K562 (cell line): ENCODE measurements at regions not wholly inside any gene's neighbourhood (a gene's known extent, or its start where the extent isn't known, plus 50 kb on each side); places are given as distances from the start of the nearest gene placed in this dataset.
A peak's percentile ranks its signal among the peaks of the same experiment; 100 is the strongest.

ENCODE experiments used
- ATAC-seq: fragments of 200-7000 bp; cut with Tn5 transposase; 3 replicates; pipeline ENCODE4 v1.9.1; 2020; ENCODE audit warnings: moderate library complexity
- BruUV-seq: library from RNA; stranded (reverse); fragments of 400-500 nt; replicated peaks from 2 replicates; lab custom pipeline; 2021; lab: Mats Ljungman, UMichigan
- CTCF ChIA-PET: fragments of 300-600 bp; formaldehyde crosslinking; extraction: SDS; loops from one replicate; lab custom pipeline; 2021; ENCODE audit warnings: low intra/inter-chr PET ratio; lab: Yijun Ruan, JAX
- POLR2A ChIA-PET: fragments of 300-600, 350-650 bp; sonication (Branson Sonifier 250); formaldehyde crosslinking; extraction: SDS; loops from one replicate; lab custom pipeline; 2021; ENCODE audit warnings: antibody characterized with exemption, inconsistent platforms; lab: Yijun Ruan, JAX
- DNase-seq, 4 experiments: peaks; one replicate each; pipeline versions ENCODE4 v3.0.0 to v3.0.0-alpha.2; 2011 to 2018; ENCODE audit warnings: low spot score in 3 of 4, mixed read lengths in 3 of 4; ENCODE audit errors: extremely low read depth in 1 of 4
- FAIRE-seq: peaks from 2 replicates; lab custom pipeline; 2011; peaks lifted over from hg19 to GRCh38; lab: Jason Lieb, UNC
- H2AFZ ChIP-seq: 2 replicates; pipeline ENCODE4 v1.6.0; 2011; ENCODE audit warnings: low read depth, low read length, control low read depth, inconsistent platforms
- H3K27ac ChIP-seq: fragments of 200-600 bp; 3 replicates; pipeline ENCODE4 v1.8.0; 2011; ENCODE audit warnings: low read depth, mild to moderate bottlenecking, control low read depth, inconsistent platforms, low read length, moderate library complexity, mixed read lengths; ENCODE audit errors: extremely low read depth
- H3K27me3 ChIP-seq, 2 experiments: fragments of 300-600 bp in 1 of 2; 2 replicates in 1 of 2; 3 replicates in 1 of 2; pipeline versions ENCODE4 v1.6.0 to v1.8.0; 2011; ENCODE audit warnings: inconsistent platforms in 2 of 2, low read length in 2 of 2, mild to moderate bottlenecking in 1 of 2, mixed read lengths in 1 of 2, moderate library complexity in 1 of 2; ENCODE audit not compliant: control insufficient read depth in 2 of 2, insufficient read depth in 2 of 2
- H3K36me3 ChIP-seq: fragments of 300-600 bp; 3 replicates; pipeline ENCODE4 v1.8.0; 2011; ENCODE audit warnings: mild to moderate bottlenecking, low read length, inconsistent platforms; ENCODE audit not compliant: control insufficient read depth, insufficient read depth
- H3K4me1 ChIP-seq, 2 experiments: fragments of 200-600 bp in 1 of 2; replicated peaks in 1 of 2; 2 replicates in 1 of 2; 3 replicates in 1 of 2; pipeline versions ENCODE4 v1.5.1 to v1.8.0; 2011; ENCODE audit warnings: inconsistent platforms in 2 of 2, low read length in 2 of 2, mild to moderate bottlenecking in 1 of 2, mixed read lengths in 1 of 2, moderate library complexity in 1 of 2; ENCODE audit not compliant: control insufficient read depth in 2 of 2, insufficient read depth in 2 of 2
- H3K4me2 ChIP-seq: 2 replicates; pipeline ENCODE4 v1.6.1; 2011; ENCODE audit warnings: low read length, control low read depth, inconsistent platforms, mixed read lengths; ENCODE audit not compliant: insufficient read depth
- H3K4me3 ChIP-seq: fragments of 200-600 bp; sonication (generic), shearing (Covaris generic); 2 replicates; pipeline ENCODE4 v1.5.1; 2016; ENCODE audit warnings: control low read depth, inconsistent platforms
- H3K79me2 ChIP-seq: fragments of 200-600 bp; 3 replicates; pipeline ENCODE4 v1.8.0; 2011; ENCODE audit warnings: low read length, inconsistent platforms; ENCODE audit not compliant: control insufficient read depth, insufficient read depth
- H3K9ac ChIP-seq, 2 experiments: 2 replicates each; pipeline versions ENCODE4 v1.6.0 to v1.6.1; 2011; ENCODE audit warnings: low read depth in 2 of 2, low read length in 2 of 2, control low read depth in 1 of 2, inconsistent platforms in 1 of 2, mild to moderate bottlenecking in 1 of 2, mixed read lengths in 1 of 2; ENCODE audit not compliant: insufficient read depth in 1 of 2
- H3K9me1 ChIP-seq: one replicate; pipeline ENCODE4 v1.6.0; 2011; ENCODE audit warnings: inconsistent platforms, mild to moderate bottlenecking, low read length, moderate library complexity; ENCODE audit not compliant: control insufficient read depth, insufficient read depth
- H3K9me3 ChIP-seq: replicated peaks from 2 replicates; pipeline ENCODE4 v1.5.1; 2011; ENCODE audit warnings: low read depth, low read length, inconsistent platforms; ENCODE audit not compliant: control insufficient read depth, insufficient read depth
- H4K20me1 ChIP-seq: replicated peaks from 2 replicates; pipeline ENCODE4 v1.6.1; 2011; ENCODE audit warnings: low read length, inconsistent platforms, mixed read lengths; ENCODE audit not compliant: control insufficient read depth, insufficient read depth
- FIP1L1 ChIP-seq: fragments of 200-400 bp; formaldehyde crosslinking; IDR thresholded peaks from 2 replicates; pipeline ENCODE4 v1.6.1; 2018; ENCODE audit warnings: mild to moderate bottlenecking, low read depth, low read length; ENCODE audit not compliant: poor library complexity, severe bottlenecking
- KAT2B ChIP-seq: IDR thresholded peaks from one replicate; pipeline ENCODE4 v1.6.1; 2012; ENCODE audit warnings: low read depth, mild to moderate bottlenecking, control low read depth, inconsistent platforms, low read length, moderate library complexity
- MAZ ChIP-seq, 2 experiments: fragments of 450-650 bp in 1 of 2; sonication (generic) in 1 of 2; formaldehyde crosslinking; IDR thresholded peaks in 1 of 2; conservative IDR thresholded peaks in 1 of 2; 2 replicates each; pipeline versions ENCODE4 v1.4.0 to v1.5.0; 2020; ENCODE audit warnings: mild to moderate bottlenecking in 1 of 2, missing genetic modification reagents in 1 of 2
- NFIC ChIP-seq: fragments of 450-650 bp; IDR thresholded peaks from 2 replicates; pipeline ENCODE4 v1.6.1; 2017; ENCODE audit warnings: mild to moderate bottlenecking, inconsistent platforms
- PKNOX1 ChIP-seq: fragments of 450-650 bp; IDR thresholded peaks from 2 replicates; pipeline ENCODE4 v1.6.1; 2016
- ZBTB7A ChIP-seq: IDR thresholded peaks from 2 replicates; pipeline ENCODE4 v1.6.1; 2011; ENCODE audit warnings: low read depth, mild to moderate bottlenecking, low read length, moderate library complexity, borderline replicate concordance; ENCODE audit not compliant: control insufficient read depth
- ZNF134 ChIP-seq: fragments of 250-450 bp; sonication (Bioruptor Pico); conservative IDR thresholded peaks from 2 replicates; pipeline ENCODE4 v1.4.0; 2020
- ZNF217 ChIP-seq: sonication (generic); formaldehyde crosslinking; IDR thresholded peaks from 2 replicates; pipeline ENCODE4 v1.8.0; 2022; ENCODE audit warnings: mild to moderate bottlenecking, missing genetic modification reagents
- ZNF507 ChIP-seq: conservative IDR thresholded peaks from 2 replicates; pipeline ENCODE4 v1.6.1; 2017; ENCODE audit warnings: missing genetic modification characterization, missing compliant biosample characterization
- WGBS: fragments of 100-300 bp; shearing (Covaris generic); methylation state at CpG from one replicate; pipeline ENCODE4 v1.1.6; 2016; ENCODE audit warnings: low coverage, mixed read lengths; ENCODE audit not compliant: insufficient coverage; ENCODE audit errors: missing lambda C conversion rate; 5-methylcytosine and 5-hydroxymethylcytosine counted together
- in situ Hi-C: fragments of 300-500 bp; cut with MboI; formaldehyde crosslinking; loops from 4 replicates; pipeline ENCODE4 v1.15.0; 2018; ENCODE audit warnings: inconsistent platforms, mixed read lengths
- intact Hi-C: fragments of 100-400 bp; cut with micrococcal nuclease; formaldehyde crosslinking; loops from 2 replicates; pipeline ENCODE4 v1.14.2; 2022

DNA sequence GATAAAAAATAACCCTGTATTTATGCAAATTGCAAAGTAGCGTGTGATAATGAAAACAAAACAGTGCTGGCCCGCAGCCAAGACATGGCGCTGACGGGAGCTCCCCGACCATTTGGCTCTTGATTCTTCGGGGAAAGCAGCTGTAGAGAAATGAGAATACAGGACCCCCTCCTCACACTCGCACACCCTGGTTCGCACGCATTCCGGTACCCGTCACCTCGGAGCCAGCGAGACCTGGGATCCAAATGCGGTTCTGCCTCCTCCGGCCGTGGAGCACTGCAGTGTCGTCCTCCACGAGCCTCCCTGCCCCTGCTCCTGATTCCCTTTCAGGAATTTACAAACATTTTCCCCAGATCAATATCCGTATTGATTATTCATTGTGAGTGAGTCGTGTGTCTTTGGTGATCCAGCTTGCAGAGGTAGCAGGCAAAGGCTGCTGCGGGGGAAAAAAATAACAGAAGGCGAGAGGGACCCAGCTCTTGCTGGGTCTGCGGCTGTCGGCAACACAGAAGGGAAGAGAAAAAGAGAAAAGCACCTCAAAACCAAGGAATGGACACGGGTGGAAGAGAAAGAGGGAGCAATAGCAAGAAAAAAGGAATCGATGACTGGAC, 184.1 kb upstream of the ZFHX3 start:
- POLR2A ChIA-PET = interaction anchor here (0.6 to 1.7 kb wide), 2 partner anchors 11 to 1808 kb away, joined by 3 to 5 read pairs; no protein-coding TSS in a partner anchor

More for the DNA sequence above, 184.1 kb upstream of the ZFHX3 start:
- H3K27ac ChIP-seq = no peak overlapping the region
- TF ChIP-seq PKNOX1 (no peak), FIP1L1 (no peak), ZNF134 (CRISPR knock-in tag) (no peak), KAT2B (no peak), ZNF217 (CRISPR knock-in tag) (no peak), ZBTB7A (no peak), NFIC (peak; percentile 62), MAZ (CRISPR knock-in tag; conservative IDR thresholded peaks at IDR 0.05 in 1 of 2, IDR thresholded peaks at IDR 0.05 in 1 of 2) (no peak), ZNF507 (tag) (no peak)
- intact Hi-C loops (no loop called here), in situ Hi-C loops (no loop called here)
- H4K20me1 ChIP-seq = 0 out of 2 replicates have a peak, but pooled peaks cover 5% of the 10 kb centered on the region
- CTCF ChIA-PET = no interaction called here
- H3K9me1 ChIP-seq = no peaks in the 10 kb centered on the region
- H3K27me3 ChIP-seq = peaks cover 5 to 27% of the 10 kb centered on the region in 2 experiments; a peak in 3 of 5 replicates
- H3K9ac ChIP-seq = no peak overlapping the region
- H3K36me3 ChIP-seq = no peaks in the 10 kb centered on the region
- H3K79me2 ChIP-seq = no peaks in the 10 kb centered on the region
- FAIRE-seq (no peak), DNase-seq (no peak), ATAC-seq (no peak)
- no TSS peak for BruUV-seq
- H3K4me1 ChIP-seq = no peaks in the 10 kb centered on the region
- WGBS = 2% methylated on average over 24 of the region's 26 CpGs
- H3K9me3 ChIP-seq = no peaks in the 10 kb centered on the region
- no peak overlapping the region for H3K4me2 ChIP-seq
- H3K4me3 ChIP-seq = no peak overlapping the region
- no peak overlapping the region for H2AFZ ChIP-seq
